ENCODE measurements at regions not wholly inside any gene's neighbourhood (a gene's known extent, or its start where the extent isn't known, plus 50 kb on each side); places are given as distances from the start of the nearest gene placed in this dataset.

GRCh38 chr11:28535677-28536076 is 427.5 kb downstream of the METTL15 start:
- TF ChIP-seq MAX (IDR thresholded peaks at IDR 0.05) (no peak), USF1 (IDR thresholded peaks at IDR 0.05) (no peak), NFIC (IDR thresholded peaks at IDR 0.05) (no peak), TAF1 (IDR thresholded peaks at IDR 0.05; ENCODE audit: low read depth) (no peak), CREB1 (IDR thresholded peaks at IDR 0.05; ENCODE audit: low read depth) (no peak), REST (IDR thresholded peaks at IDR 0.05; ENCODE audit: low read depth) (no peak), RAD21 (IDR thresholded peaks at IDR 0.05; ENCODE audit: low read depth) (no peak), EGR1 (IDR thresholded peaks at IDR 0.05) (no peak), EP300 (IDR thresholded peaks at IDR 0.05; ENCODE audit: borderline replicate concordance) (no peak), TEAD4 (IDR thresholded peaks at IDR 0.05) (no peak), CEBPB (IDR thresholded peaks at IDR 0.05) (no peak)

Data from Ishikawa (cell line).